Medulla oblongata (tissue), 1 donor: ENCODE measurements at regions not wholly inside any gene's neighbourhood (a gene's known extent, or its start where the extent isn't known, plus 50 kb on each side); places are given as distances from the start of the nearest gene placed in this dataset.

Source experiments
- DNase-seq: peaks from one replicate; pipeline ENCODE4 v3.0.0-alpha.2; 2015; ENCODE audit errors: extremely low spot score

DNA sequence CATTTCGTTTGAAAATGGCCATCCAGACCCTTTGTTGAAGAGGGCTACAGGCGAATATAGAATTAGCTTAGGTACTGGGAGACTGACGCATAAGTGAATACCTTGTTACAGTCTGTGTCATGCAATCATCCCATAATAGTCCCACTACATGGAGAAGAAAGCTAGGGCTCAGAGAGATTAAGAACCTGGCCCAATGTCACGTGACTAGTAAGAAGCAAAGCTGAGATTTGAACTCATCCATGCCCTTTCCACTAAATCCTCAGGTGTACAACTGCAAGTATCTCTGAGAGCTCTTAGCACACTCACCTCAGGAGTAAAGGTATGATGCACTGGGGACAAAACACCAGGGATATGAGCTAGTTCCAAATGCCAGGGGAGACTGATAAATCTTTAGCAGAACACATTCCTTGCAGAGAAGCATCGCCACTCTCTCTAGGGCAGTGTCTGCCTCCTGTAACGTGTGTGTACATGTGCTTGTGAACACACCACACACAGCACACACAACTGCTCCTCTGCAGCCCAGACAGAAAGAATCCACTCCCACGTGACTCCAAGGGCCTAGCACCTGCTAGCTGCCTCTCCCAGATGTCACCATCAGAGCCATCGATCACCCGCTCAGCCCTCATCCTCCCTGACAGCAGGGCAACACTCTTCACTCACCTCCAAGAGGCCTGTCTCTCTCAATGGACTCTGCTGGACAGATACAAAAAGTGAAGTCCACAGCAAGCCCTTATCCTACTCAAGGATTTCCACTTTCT, 402.8 kb downstream of the NXPE2 start:
- no peak for DNase-seq

GRCh38 chr11:115081972-115082371, 403.6 kb downstream of the NXPE2 start:
- DNase-seq, result no peak

DNA sequence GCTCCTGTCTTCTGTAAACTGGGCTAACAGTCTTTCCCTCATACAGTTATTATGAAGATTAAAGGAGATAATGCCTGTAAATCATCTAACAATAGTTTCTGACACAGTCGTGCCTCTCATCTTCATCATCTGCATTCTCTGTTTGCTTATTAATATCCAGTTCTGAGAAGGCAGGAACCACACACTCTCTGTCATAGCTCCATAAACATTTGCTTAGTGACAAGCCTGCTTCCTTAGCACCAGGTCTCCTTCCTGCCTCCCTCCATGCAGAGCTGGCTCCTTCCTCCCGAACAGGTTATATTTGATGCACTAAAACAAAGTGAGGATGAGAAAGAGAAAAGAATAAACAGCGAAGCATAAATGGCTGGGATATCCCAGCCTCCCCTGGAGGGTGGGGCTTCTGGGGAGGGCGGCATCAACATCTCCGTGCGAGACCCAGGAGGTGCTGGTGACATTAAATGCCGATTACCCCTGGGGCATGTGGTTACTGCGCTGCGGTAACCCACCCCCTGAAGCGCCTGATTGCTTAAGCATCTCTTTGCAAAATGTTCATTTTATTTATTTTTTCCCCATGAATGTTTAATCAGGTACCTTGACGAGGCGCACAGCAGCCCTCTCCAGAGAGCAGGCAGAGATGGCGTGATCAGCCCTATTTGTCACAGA, 404.9 kb downstream of the NXPE2 start:
- no peak for DNase-seq

- DNase-seq, result no peak
These were observed 405.9 kb downstream of the NXPE2 start for GRCh38 chr11:115084231-115084630.

- DNase-seq, result peak; percentile 84
These were observed 407.3 kb downstream of the NXPE2 start for GRCh38 chr11:115085461-115086210.

DNA sequence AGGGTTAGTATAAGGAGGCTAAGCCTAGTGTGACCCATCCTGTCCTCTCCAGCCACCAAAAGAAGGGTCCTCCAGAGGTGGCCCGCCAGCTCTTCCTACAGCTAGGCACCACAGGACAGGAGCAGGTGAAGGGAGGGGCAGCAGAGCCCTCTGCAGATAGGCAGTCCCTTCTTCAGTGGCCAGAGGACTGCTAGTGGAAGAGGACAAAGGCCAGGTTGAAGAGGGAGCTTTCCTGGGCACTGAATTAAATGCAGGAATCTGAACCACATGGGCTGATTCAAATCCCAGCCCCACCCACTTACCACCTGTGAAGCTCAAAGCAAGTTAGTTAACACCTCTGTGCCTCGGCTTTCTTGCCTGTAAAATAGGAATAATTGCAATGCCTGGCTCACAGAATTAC, 409.5 kb downstream of the NXPE2 start:
- DNase-seq, result no peak

- DNase-seq, result no peak
These were observed 411.7 kb downstream of the CADM1 start for GRCh38 chr11:115092516-115092915.

GRCh38 chr11:115097796-115098408, 406.3 kb downstream of the CADM1 start:
- peak; percentile 3 for DNase-seq

GRCh38 chr11:115100706-115101105, 403.5 kb downstream of the CADM1 start:
- no peak for DNase-seq

DNA sequence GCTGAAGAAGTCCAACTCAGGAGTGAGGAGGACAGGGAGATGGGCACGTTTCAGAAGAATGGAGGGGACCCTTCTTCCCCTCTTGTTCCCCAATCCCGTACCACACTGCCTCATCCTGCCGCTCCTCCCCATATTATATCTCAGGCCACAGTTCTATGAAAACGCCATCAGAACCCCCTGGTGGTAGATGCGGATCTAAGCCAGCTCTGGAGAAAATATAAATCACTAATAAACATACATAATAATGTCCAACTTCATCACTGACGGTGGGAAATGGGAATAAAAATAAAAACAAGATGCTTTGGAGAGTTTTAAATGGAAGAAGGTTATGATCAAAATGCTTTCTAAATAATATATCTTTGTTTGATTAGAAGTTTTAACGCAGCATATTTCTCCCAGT, 400.3 kb downstream of the CADM1 start:
- DNase-seq, result no peak

DNA sequence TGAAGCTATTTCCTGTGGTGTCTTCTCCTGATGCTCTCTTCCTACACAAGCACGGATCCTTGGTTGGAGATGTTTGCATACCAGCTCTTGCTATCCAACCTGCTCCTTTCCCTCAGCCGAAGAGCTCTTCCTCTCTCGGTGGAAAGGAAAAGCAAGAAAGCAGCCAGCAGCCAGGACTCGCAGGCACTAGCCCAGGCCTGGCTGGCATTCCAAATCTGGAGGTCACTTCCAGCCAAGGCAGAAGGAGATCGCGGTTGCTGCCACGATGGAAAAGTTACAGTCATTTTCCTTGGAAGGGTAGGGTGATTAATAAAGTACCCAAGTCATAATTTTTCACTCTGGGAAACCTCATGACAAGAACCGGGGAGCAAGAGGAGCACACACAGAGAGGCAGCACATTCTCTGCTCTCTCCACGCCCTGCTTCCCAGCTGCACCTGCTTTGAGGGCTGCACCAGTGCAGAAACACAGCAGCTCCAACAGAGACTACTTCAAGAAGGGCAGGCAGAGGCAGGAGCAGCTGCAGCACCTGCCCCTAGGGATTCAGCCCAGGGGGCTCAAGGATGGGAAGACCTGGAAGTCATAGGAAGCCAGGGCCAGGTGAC, 399.3 kb downstream of the CADM1 start:
- no peak for DNase-seq

- no peak for DNase-seq
These were observed 393.1 kb downstream of the CADM1 start for GRCh38 chr11:115111066-115111465.

DNA sequence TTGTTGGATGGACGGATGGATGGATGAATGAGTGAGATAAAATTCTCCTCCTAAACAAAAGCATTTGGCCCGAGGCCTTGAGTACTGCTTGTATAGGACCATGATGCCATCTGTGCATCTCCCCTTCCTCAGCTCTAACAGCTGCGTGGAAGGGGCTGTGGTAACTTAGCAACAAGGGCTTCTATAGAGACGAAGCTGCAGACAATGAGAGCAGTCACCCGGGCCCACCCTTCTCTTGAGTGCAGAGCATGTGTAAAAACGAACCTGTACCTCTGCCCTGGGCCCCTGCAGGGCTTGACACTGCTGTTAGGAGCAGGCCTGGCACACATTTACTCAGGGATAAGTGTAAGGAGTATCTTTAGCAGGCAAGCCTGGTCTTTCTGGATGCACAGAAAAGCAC, 391.5 kb downstream of the CADM1 start:
- DNase-seq, result no peak

DNA sequence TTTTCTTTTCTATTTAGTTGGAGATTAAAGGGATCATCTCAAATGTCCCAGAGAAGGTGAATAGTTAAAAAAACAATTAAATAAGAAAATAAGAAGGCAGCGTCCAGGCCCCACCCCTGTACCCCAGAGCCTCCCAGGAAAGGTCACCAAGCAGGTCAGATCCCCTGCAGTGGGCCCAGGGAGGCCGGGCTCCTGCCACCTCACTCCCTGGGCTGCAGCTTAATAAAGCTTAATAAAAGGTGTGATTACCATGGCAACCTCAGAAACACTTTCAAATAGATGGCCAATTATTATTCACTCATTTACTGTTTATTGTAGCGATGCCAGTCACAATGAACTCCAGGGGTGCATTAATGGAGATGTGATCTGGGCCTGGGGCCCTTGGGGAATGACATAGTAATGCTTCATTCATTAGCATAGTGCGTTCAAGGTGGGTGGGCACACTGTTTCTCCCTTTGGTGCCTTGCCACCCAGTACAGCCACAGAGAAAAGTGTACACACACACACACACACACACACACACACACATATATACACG, 386.2 kb downstream of the CADM1 start:
- DNase-seq, result no peak

- DNase-seq, result no peak
These were observed 385.1 kb downstream of the CADM1 start for GRCh38 chr11:115119146-115119545.
